ENCODE measurements at regions not wholly inside any gene's neighbourhood (a gene's known extent, or its start where the extent isn't known, plus 50 kb on each side); places are given as distances from the start of the nearest gene placed in this dataset.
A peak's percentile ranks its signal among the peaks of the same experiment; 100 is the strongest.
"Not testable (repeated sequence)": the region's sequence is repeated elsewhere in the genome, so short reads cannot be mapped to it uniquely, and the experiment has no call there.

DNA sequence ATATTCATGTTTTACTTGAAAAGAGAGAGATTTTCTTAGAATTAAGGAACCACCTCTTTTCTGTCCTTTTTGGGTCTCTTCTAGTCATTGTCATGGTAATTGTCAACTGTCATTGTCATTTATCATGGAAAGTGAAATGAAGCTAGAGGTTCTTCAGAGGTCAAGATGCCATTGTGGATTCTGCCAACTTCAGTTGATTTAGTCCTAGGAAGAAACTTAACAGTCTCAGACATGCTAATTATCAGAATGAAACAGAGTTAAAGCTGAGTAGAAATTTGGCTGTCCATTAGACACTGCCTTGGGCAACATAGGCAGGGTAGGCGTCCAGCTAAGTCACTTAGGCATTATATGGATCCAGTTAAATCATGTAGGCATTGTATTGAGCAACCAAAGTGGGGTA, 796.1 kb upstream of the ADGRL3 start:
- H3K4me1 ChIP-seq (ENCODE audit: control insufficient read depth, insufficient read depth, low read length) = no peaks in the 10 kb centered on the region; the same call in 1 of the 2 replicates
- H3K9me3 ChIP-seq (ENCODE audit: control insufficient read depth, insufficient read depth, low read length) = no peaks in the 10 kb centered on the region
- no CpG with 5 or more reads among the region's 1 CpG for WGBS (ENCODE audit: insufficient coverage, insufficient read length)
- no peak overlapping the region for H3K27ac ChIP-seq (ENCODE audit: low read length)
- no peaks in the 10 kb centered on the region for H3K36me3 ChIP-seq (ENCODE audit: control insufficient read depth, insufficient read depth, low read length)
- no peak overlapping the region for H3K4me3 ChIP-seq (ENCODE audit: low read length)
- peak; percentile 29 for DNase-seq (ENCODE audit: low read depth, low spot score)
- no peaks in the 10 kb centered on the region for H3K27me3 ChIP-seq (ENCODE audit: control insufficient read depth, insufficient read depth, low read length)

DNA sequence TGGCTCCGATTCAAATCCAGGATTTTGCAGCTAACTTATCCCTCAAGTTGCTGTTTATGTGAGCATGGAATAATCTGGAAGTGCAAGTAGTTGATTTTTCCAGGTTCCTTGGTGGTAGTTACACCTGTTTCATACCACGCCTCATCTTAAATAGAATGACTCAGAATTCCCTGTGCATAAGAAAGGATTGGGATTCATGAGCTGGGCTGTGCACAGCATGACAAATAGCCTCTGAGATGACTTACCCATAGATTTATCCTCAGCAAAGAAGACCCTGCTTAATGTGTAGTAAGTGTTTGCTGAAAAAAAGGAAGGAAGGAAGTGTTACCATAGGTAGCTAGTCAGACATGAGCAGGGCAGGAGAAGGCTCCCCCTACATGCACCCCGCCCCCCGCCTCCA, 777.7 kb upstream of the ADGRL3 start:
- no peak for DNase-seq (ENCODE audit: low read depth, low spot score)
- Histone ChIP-seq H3K27ac (ENCODE audit: low read length) (no peak overlapping the region), H3K36me3 (ENCODE audit: control insufficient read depth, insufficient read depth, low read length) (no peaks in the 10 kb centered on the region), H3K27me3 (ENCODE audit: control insufficient read depth, insufficient read depth, low read length) (no peaks in the 10 kb centered on the region), H3K4me1 (ENCODE audit: control insufficient read depth, insufficient read depth, low read length) (no peaks in the 10 kb centered on the region), H3K4me3 (ENCODE audit: low read length) (no peak overlapping the region), H3K9me3 (ENCODE audit: control insufficient read depth, insufficient read depth, low read length) (no peaks in the 10 kb centered on the region)
- no CpG with 5 or more reads among the region's 4 CpGs for WGBS (ENCODE audit: insufficient coverage, insufficient read length)

DNA sequence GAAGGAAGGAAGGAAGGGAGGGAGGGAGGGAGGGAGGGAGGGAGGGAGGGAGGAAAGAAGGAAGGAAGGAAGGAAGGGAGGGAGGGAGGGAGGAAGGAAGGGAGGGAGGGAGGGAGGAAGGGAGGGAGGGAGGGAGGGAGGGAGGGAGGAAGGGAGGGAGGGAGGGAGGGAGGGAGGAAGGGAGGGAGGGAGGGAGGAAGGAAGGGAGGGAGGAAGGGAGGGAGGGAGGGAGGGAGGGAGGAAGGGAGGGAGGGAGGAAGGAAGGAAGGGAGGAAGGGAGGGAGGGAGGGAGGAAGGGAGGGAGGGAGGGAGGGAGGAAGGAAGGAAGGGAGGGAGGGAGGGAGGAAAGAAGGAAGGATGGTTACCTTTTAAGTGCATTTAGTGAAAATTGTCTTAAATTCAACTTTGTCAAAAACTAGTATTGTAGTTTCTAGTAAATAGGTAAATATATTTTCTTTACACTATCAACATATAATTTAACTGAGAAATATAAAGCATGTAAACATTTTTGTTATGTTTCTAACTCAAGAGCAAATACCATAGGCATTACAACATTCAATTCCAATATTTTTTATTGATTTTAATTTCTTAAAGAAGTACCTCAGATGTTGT, 776.4 kb upstream of the ADGRL3 start:
- not testable (repeated sequence) for H3K27me3 ChIP-seq (ENCODE audit: control insufficient read depth, insufficient read depth, low read length); H3K9me3 ChIP-seq (ENCODE audit: control insufficient read depth, insufficient read depth, low read length); H3K27ac ChIP-seq (ENCODE audit: low read length); DNase-seq (ENCODE audit: low read depth, low spot score); H3K4me1 ChIP-seq (ENCODE audit: control insufficient read depth, insufficient read depth, low read length); H3K36me3 ChIP-seq (ENCODE audit: control insufficient read depth, insufficient read depth, low read length); H3K4me3 ChIP-seq (ENCODE audit: low read length)

DNA sequence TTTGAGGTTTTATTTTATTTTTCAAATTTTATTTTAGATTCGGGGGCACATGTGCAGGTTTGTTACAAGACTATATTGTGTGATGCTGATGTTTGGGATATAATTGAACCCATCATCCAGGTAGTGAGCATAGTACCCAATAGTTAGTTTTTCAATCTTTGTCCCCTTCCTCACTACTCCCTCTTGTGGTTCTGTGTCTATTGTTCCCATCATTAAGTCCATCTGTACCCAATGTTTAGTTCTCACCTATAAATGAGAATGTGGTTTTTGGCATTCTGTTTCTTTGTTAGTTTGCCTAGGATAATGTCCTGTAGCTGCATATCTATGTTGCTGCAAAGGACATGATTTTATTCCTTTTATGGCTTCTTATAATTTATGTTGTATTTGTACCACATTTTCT, 767.2 kb upstream of the ADGRL3 start:
- Histone ChIP-seq H3K27ac (ENCODE audit: low read length) (no peak overlapping the region), H3K4me1 (ENCODE audit: control insufficient read depth, insufficient read depth, low read length) (no peaks in the 10 kb centered on the region), H3K4me3 (ENCODE audit: low read length) (no peak overlapping the region), H3K27me3 (ENCODE audit: control insufficient read depth, insufficient read depth, low read length) (no peaks in the 10 kb centered on the region), H3K9me3 (ENCODE audit: control insufficient read depth, insufficient read depth, low read length) (no peaks in the 10 kb centered on the region), H3K36me3 (ENCODE audit: control insufficient read depth, insufficient read depth, low read length) (no peaks in the 10 kb centered on the region)
- WGBS (ENCODE audit: insufficient coverage, insufficient read length) = no CpG with 5 or more reads among the region's 1 CpG
- DNase-seq (ENCODE audit: low read depth, low spot score) = no peak

DNA sequence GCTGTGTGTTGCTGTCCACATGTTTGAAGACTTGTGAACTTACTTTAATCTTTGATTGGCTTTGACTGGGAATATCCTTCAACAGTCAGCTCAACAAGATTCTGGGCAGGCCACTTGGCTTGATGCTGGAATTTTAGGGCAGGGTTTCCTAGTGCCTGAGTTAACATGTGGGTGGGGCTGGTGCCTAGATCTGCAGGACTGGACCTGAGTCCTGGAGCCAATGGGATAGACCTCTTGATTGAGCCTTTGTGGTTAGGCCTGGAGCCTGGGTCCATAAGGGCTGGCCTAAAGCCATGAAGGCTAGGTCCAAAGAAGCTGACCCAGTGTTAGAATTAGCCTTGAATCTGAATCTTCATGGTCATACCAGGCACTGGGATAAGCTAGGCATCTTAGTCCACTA, 757.1 kb upstream of the ADGRL3 start:
- Histone ChIP-seq H3K27me3 (ENCODE audit: control insufficient read depth, insufficient read depth, low read length) (no peaks in the 10 kb centered on the region), H3K4me1 (ENCODE audit: control insufficient read depth, insufficient read depth, low read length) (no peaks in the 10 kb centered on the region), H3K36me3 (ENCODE audit: control insufficient read depth, insufficient read depth, low read length) (no peaks in the 10 kb centered on the region), H3K9me3 (ENCODE audit: control insufficient read depth, insufficient read depth, low read length) (no peaks in the 10 kb centered on the region), H3K27ac (ENCODE audit: low read length) (no peak overlapping the region), H3K4me3 (ENCODE audit: low read length) (no peak overlapping the region)
- no peak for DNase-seq (ENCODE audit: low read depth, low spot score)

DNA sequence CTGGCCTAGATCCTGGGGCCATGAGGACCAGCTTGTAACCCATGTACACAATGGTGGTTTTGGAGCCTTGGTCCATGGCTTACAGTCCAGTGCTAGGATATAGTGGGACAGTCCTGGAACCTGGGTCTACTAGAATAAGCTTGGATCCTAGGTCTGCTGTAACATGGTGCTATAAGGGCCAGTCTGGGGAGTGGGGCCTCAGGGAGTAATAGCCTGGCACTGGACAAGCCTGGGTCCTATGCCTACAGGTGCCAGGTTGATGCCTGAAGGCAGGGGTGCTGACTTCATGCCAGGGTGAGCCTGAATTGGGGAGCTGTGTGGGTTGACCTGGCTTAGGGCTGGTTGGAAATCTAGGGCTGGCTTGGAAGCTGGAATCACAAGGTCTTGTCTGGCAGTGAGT, 756.3 kb upstream of the ADGRL3 start:
- Histone ChIP-seq H3K4me1 (ENCODE audit: control insufficient read depth, insufficient read depth, low read length) (no peaks in the 10 kb centered on the region), H3K36me3 (ENCODE audit: control insufficient read depth, insufficient read depth, low read length) (no peaks in the 10 kb centered on the region), H3K4me3 (ENCODE audit: low read length) (no peak overlapping the region), H3K9me3 (ENCODE audit: control insufficient read depth, insufficient read depth, low read length) (no peaks in the 10 kb centered on the region), H3K27me3 (ENCODE audit: control insufficient read depth, insufficient read depth, low read length) (no peaks in the 10 kb centered on the region), H3K27ac (ENCODE audit: low read length) (no peak overlapping the region)
- DNase-seq (ENCODE audit: low read depth, low spot score) = no peak

DNA sequence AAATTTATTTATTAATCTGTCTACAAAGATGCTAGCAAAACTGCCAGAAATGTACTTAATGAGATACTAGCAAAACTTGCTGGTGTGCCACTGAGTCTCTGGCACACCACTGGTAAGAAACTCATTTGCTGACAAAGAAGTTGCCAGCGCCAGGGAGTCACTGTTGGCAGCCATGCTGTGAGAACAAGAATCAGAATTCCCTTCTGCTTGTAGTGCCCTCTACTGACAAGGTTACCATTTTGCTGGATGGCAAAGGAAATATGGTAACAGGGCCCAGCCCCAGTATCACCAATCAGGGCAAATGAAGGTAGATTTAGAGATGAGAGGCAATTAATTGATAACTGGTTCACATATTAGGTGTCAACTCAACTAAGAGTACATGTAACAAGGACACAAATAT, 750.1 kb upstream of the ADGRL3 start:
- DNase-seq (ENCODE audit: low read depth, low spot score) = no peak
- no peaks in the 10 kb centered on the region for H3K4me1 ChIP-seq (ENCODE audit: control insufficient read depth, insufficient read depth, low read length)
- no peaks in the 10 kb centered on the region for H3K27me3 ChIP-seq (ENCODE audit: control insufficient read depth, insufficient read depth, low read length)
- H3K27ac ChIP-seq (ENCODE audit: low read length) = no peak overlapping the region
- no CpG with 5 or more reads among the region's 1 CpG for WGBS (ENCODE audit: insufficient coverage, insufficient read length)
- no peaks in the 10 kb centered on the region for H3K9me3 ChIP-seq (ENCODE audit: control insufficient read depth, insufficient read depth, low read length)
- H3K36me3 ChIP-seq (ENCODE audit: control insufficient read depth, insufficient read depth, low read length) = no peaks in the 10 kb centered on the region
- no peak overlapping the region for H3K4me3 ChIP-seq (ENCODE audit: low read length)

DNA sequence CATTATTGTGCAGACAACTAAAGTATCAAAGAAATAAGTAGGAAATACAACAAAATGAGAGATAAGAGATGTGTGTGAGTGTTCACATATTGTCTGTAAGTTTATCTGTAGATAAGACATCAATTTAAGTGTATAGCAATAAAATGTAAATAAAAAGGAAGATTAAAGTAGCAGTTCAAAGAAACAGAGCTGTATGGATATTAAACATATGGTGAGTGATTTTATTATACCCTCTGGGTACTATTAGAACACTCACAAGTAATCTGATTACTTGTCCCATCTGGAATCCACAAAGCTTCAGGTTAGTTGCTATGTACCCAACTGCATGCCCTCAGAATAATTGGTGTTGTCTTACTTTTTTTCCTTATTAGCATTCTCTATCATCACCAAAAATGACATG, 747.9 kb upstream of the ADGRL3 start:
- Histone ChIP-seq H3K27me3 (ENCODE audit: control insufficient read depth, insufficient read depth, low read length) (no peaks in the 10 kb centered on the region), H3K4me1 (ENCODE audit: control insufficient read depth, insufficient read depth, low read length) (no peaks in the 10 kb centered on the region), H3K9me3 (ENCODE audit: control insufficient read depth, insufficient read depth, low read length) (no peaks in the 10 kb centered on the region), H3K27ac (ENCODE audit: low read length) (no peak overlapping the region), H3K4me3 (ENCODE audit: low read length) (no peak overlapping the region), H3K36me3 (ENCODE audit: control insufficient read depth, insufficient read depth, low read length) (no peaks in the 10 kb centered on the region)
- DNase-seq (ENCODE audit: low read depth, low spot score) = no peak

DNA sequence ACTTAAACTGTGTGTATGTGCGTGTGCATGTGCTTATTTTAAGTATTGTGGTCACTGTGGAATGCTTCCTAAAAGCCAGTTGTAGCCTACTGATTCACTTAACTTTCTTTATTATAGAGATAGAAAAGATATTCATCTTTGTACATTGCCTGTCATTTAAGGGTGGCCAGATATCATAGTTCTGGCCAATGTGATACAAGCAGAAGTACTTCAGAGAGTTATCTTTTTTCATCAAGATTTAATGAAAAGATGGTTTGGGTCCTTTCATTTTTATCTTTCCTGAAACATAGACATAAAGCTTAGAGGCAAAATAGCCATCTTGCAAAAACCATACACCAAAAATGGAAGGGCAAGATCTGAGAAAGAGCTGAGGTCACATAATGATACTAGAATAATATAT, 744.7 kb upstream of the ADGRL3 start:
- Histone ChIP-seq H3K27ac (ENCODE audit: low read length) (no peak overlapping the region), H3K36me3 (ENCODE audit: control insufficient read depth, insufficient read depth, low read length) (no peaks in the 10 kb centered on the region), H3K4me3 (ENCODE audit: low read length) (no peak overlapping the region), H3K4me1 (ENCODE audit: control insufficient read depth, insufficient read depth, low read length) (no peaks in the 10 kb centered on the region), H3K9me3 (ENCODE audit: control insufficient read depth, insufficient read depth, low read length) (no peaks in the 10 kb centered on the region), H3K27me3 (ENCODE audit: control insufficient read depth, insufficient read depth, low read length) (no peaks in the 10 kb centered on the region)
- DNase-seq (ENCODE audit: low read depth, low spot score) = no peak
- WGBS (ENCODE audit: insufficient coverage, insufficient read length) = no CpG with 5 or more reads among the region's 1 CpG

DNA sequence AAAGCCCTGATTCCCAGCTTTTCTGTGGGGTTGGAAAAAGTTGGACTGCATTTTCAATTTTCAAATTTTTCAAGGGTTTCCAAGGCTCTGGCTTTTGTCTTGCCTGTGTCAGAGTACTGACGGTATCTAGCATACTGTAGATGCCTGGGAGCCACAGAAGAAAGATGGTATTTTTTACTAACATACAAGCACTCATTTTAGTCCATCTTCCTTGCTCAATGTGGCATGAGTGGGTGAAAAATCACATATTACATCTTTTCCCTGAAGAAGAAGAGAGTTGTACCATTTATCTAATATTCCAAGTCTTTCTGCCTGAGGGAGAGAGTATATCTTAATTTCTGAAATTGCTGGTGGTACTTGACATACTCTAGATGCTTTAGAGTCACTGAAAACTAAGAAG, 738.6 kb upstream of the ADGRL3 start:
- no CpG with 5 or more reads among the region's 1 CpG for WGBS (ENCODE audit: insufficient coverage, insufficient read length)
- DNase-seq (ENCODE audit: low read depth, low spot score) = no peak

DNA sequence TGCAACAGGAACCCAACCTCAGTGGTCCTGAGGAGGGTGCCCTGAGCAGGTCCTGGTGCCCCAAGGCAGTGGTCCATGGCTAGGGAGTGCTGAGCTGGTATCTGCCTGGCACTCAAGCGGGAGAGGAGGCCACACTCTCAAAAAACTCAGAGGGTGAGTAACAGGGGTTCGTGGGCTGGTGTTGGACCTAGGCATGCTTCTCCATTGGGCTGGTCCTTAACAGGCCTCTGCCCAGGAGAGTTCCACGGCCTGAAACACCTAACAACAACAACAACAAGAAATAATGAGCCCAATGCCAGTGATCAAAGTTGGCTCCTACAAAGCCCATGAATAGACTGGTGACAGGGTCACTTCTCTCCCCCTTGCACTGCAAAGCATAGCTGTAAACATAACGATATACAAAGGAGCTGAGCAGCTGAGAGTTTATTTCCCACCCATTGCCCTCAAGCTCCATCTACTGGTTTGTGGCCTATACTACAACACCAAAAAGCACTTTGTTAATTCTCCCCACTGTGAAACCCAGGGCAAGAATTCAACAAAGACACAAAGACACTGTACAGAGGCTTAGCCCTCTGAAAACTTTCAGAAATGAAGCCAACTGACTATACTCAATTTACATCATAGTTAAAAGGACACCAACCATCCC, 736.1 kb upstream of the ADGRL3 start:
- H3K4me1 ChIP-seq (ENCODE audit: control insufficient read depth, insufficient read depth, low read length) = no peaks in the 10 kb centered on the region
- H3K27ac ChIP-seq (ENCODE audit: low read length) = no peak overlapping the region
- H3K9me3 ChIP-seq (ENCODE audit: control insufficient read depth, insufficient read depth, low read length) = no peaks in the 10 kb centered on the region
- no peaks in the 10 kb centered on the region for H3K36me3 ChIP-seq (ENCODE audit: control insufficient read depth, insufficient read depth, low read length)
- no CpG with 5 or more reads among the region's 4 CpGs for WGBS (ENCODE audit: insufficient coverage, insufficient read length)
- H3K27me3 ChIP-seq (ENCODE audit: control insufficient read depth, insufficient read depth, low read length) = no peaks in the 10 kb centered on the region
- no peak overlapping the region for H3K4me3 ChIP-seq (ENCODE audit: low read length)
- DNase-seq (ENCODE audit: low read depth, low spot score) = peak; percentile 22

More for the DNA sequence above, 738.6 kb upstream of the ADGRL3 start:
- Histone ChIP-seq H3K4me1 (ENCODE audit: control insufficient read depth, insufficient read depth, low read length) (no peaks in the 10 kb centered on the region), H3K4me3 (ENCODE audit: low read length) (no peak overlapping the region), H3K36me3 (ENCODE audit: control insufficient read depth, insufficient read depth, low read length) (no peaks in the 10 kb centered on the region), H3K9me3 (ENCODE audit: control insufficient read depth, insufficient read depth, low read length) (no peaks in the 10 kb centered on the region), H3K27me3 (ENCODE audit: control insufficient read depth, insufficient read depth, low read length) (no peaks in the 10 kb centered on the region), H3K27ac (ENCODE audit: low read length) (no peak overlapping the region)

Data from iPS DF 6.9 (cell line).